Ureter (tissue), 1 donor: ENCODE measurements at regions not wholly inside any gene's neighbourhood (a gene's known extent, or its start where the extent isn't known, plus 50 kb on each side); places are given as distances from the start of the nearest gene placed in this dataset.

Experiments
- DNase-seq: peaks from one replicate; pipeline ENCODE4 v3.0.0-alpha.2; 2020; ENCODE audit warnings: low spot score
- donor health status: DM: yes; HTN: yes; CAD: no.

GRCh38 chr5:14090755-14091154 is 52.4 kb upstream of the TRIO start:
- no peak for DNase-seq

- DNase-seq, result no peak
Observed at GRCh38 chr5:14090290-14090689, 52.9 kb upstream of the TRIO start.

- DNase-seq, result no peak
Observed at GRCh38 chr5:14089198-14089597, 53.9 kb upstream of the TRIO start.

- no peak for DNase-seq
Observed at GRCh38 chr5:14086261-14086660, 56.9 kb upstream of the TRIO start.

GRCh38 chr5:14082973-14083372 is 60.2 kb upstream of the TRIO start:
- DNase-seq, result no peak

- DNase-seq, result no peak
Observed at GRCh38 chr5:14082523-14082922, 60.6 kb upstream of the TRIO start.

GRCh38 chr5:14081791-14082190 is 61.4 kb upstream of the TRIO start:
- no peak for DNase-seq

GRCh38 chr5:14078716-14079115 is 64.4 kb upstream of the TRIO start:
- no peak for DNase-seq

- DNase-seq, result no peak
Observed at GRCh38 chr5:14077501-14077900, 65.6 kb upstream of the TRIO start.

- DNase-seq, result no peak
Observed at GRCh38 chr5:14076561-14076960, 66.6 kb upstream of the TRIO start.

GRCh38 chr5:14075937-14076336 is 67.2 kb upstream of the TRIO start:
- no peak for DNase-seq

GRCh38 chr5:14071433-14071832 is 71.7 kb upstream of the TRIO start:
- DNase-seq, result no peak

GRCh38 chr5:14069021-14069420 is 74.1 kb upstream of the TRIO start:
- DNase-seq, result no peak

GRCh38 chr5:14068136-14068535 is 75.0 kb upstream of the TRIO start:
- no peak for DNase-seq

- no peak for DNase-seq
Observed at GRCh38 chr5:14066326-14066725, 76.8 kb upstream of the TRIO start.

GRCh38 chr5:14064841-14065240 is 78.3 kb upstream of the TRIO start:
- no peak for DNase-seq

- no peak for DNase-seq
Observed at GRCh38 chr5:14063691-14064090, 79.5 kb upstream of the TRIO start.

GRCh38 chr5:14063138-14063537 is 80.0 kb upstream of the TRIO start:
- DNase-seq, result no peak

- DNase-seq, result no peak
Observed at GRCh38 chr5:14062178-14062577, 81.0 kb upstream of the TRIO start.

GRCh38 chr5:14061106-14061505 is 82.0 kb upstream of the TRIO start:
- no peak for DNase-seq

GRCh38 chr5:14060218-14060617 is 82.9 kb upstream of the TRIO start:
- DNase-seq, result no peak

- no peak for DNase-seq
Observed at GRCh38 chr5:14059810-14060209, 83.3 kb upstream of the TRIO start.

- DNase-seq, result no peak
Observed at GRCh38 chr5:14057289-14057688, 85.9 kb upstream of the TRIO start.

- no peak for DNase-seq
Observed at GRCh38 chr5:14056039-14056438, 87.1 kb upstream of the TRIO start.
